SK-N-SH (cell line): ENCODE measurements at regions not wholly inside any gene's neighbourhood (a gene's known extent, or its start where the extent isn't known, plus 50 kb on each side); places are given as distances from the start of the nearest gene placed in this dataset.
"Not testable (repeated sequence)": the region's sequence is repeated elsewhere in the genome, so short reads cannot be mapped to it uniquely, and the experiment has no call there.

Experiments used
- NFIC ChIP-seq: IDR thresholded peaks from 2 replicates; pipeline ENCODE4 v1.4.0; 2012; ENCODE audit warnings: borderline replicate concordance
- SMC3 ChIP-seq: IDR thresholded peaks from 2 replicates; pipeline ENCODE4 v1.6.1; 2012; ENCODE audit warnings: low read depth, low read length, improper control_type of control experiment
- TF ChIP-seq, protein P1 (sequence below): fragments of 150-350 bp; IDR thresholded peaks from 2 replicates; pipeline ENCODE4 v1.6.1; 2017; ENCODE audit warnings: antibody characterized with exemption, low read length, low read depth, borderline replicate concordance

DNA sequence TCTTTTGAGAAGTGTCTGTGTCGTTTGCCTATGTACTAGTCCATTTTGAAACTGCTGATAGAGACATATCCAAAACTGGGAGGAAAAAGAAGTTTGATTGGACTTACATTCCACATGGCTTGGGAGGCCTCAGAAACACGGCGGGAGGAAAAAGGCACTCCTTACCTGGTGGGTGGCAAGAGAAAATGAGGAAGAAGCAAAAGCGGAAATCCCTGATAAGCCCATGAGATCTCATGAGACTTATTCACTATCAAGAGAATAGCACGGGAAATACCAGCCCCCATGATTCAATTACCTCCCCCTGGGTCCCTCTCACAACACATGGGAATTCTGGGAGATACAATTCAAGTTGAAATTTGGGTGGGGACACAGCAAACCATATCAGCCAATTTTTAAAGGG lies 727.6 kb downstream of the TMEM121 start:
- TF ChIP-seq NFIC, SMC3: not testable (repeated sequence)
- TF ChIP-seq, protein P1, sequence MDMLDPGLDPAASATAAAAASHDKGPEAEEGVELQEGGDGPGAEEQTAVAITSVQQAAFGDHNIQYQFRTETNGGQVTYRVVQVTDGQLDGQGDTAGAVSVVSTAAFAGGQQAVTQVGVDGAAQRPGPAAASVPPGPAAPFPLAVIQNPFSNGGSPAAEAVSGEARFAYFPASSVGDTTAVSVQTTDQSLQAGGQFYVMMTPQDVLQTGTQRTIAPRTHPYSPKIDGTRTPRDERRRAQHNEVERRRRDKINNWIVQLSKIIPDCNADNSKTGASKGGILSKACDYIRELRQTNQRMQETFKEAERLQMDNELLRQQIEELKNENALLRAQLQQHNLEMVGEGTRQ, result not testable (repeated sequence)
